DND-41 (cell line): ENCODE measurements at regions not wholly inside any gene's neighbourhood (a gene's known extent, or its start where the extent isn't known, plus 50 kb on each side); places are given as distances from the start of the nearest gene placed in this dataset.

Experiments used
- ATAC-seq: fragments of 200-7000 bp; cut with Tn5 transposase; 3 replicates; pipeline ENCODE4 v1.9.1; 2021; ENCODE audit warnings: low read depth; ENCODE audit not compliant: insufficient read depth
- DNase-seq: peaks from one replicate; pipeline ENCODE4 v3.0.0-alpha.2; 2020
- H2AFZ ChIP-seq: 2 replicates; pipeline ENCODE4 v1.6.0; 2012; ENCODE audit warnings: low read depth, low read length
- H3K27ac ChIP-seq: 2 replicates; pipeline ENCODE4 v1.5.1; 2012; ENCODE audit warnings: low read length, inconsistent platforms
- H3K27me3 ChIP-seq: fragments of 200-600 bp; sonication (generic); 2 replicates; pipeline ENCODE4 v1.6.0; 2012; ENCODE audit warnings: low read length, mild to moderate bottlenecking, inconsistent platforms; ENCODE audit not compliant: insufficient read depth, poor library complexity
- H3K36me3 ChIP-seq: 2 replicates; pipeline ENCODE4 v1.5.1; 2012; ENCODE audit warnings: low read length, inconsistent platforms; ENCODE audit not compliant: insufficient read depth
- H3K4me1 ChIP-seq: 2 replicates; pipeline ENCODE4 v1.5.1; 2012; ENCODE audit warnings: mild to moderate bottlenecking, low read length; ENCODE audit not compliant: insufficient read depth
- H3K4me2 ChIP-seq: 2 replicates; pipeline ENCODE4 v1.6.0; 2012; ENCODE audit warnings: mild to moderate bottlenecking, moderate library complexity, low read length, inconsistent platforms; ENCODE audit not compliant: insufficient read depth
- H3K4me3 ChIP-seq, 2 experiments: fragments of 200-600 bp in 1 of 2; shearing (Covaris generic) in 1 of 2; 2 replicates each; pipeline ENCODE4 v1.5.1; 2012 to 2016; ENCODE audit warnings: inconsistent platforms in 2 of 2, low read length in 2 of 2, mild to moderate bottlenecking in 2 of 2, low read depth in 1 of 2, moderate library complexity in 1 of 2
- H3K79me2 ChIP-seq: 2 replicates; pipeline ENCODE4 v1.6.0; 2012; ENCODE audit warnings: low read length, inconsistent platforms; ENCODE audit not compliant: insufficient read depth
- H3K9ac ChIP-seq: 2 replicates; pipeline ENCODE4 v1.6.0; 2012; ENCODE audit warnings: low read depth, mild to moderate bottlenecking, inconsistent platforms, low read length, moderate library complexity
- H3K9me3 ChIP-seq: 2 replicates; pipeline ENCODE4 v1.5.1; 2012; ENCODE audit warnings: low read length, moderate library complexity, mild to moderate bottlenecking, inconsistent platforms; ENCODE audit not compliant: insufficient read depth, severe bottlenecking
- H4K20me1 ChIP-seq: 2 replicates; pipeline ENCODE4 v1.6.0; 2012; ENCODE audit warnings: low read length; ENCODE audit not compliant: insufficient read depth
- EZH2 ChIP-seq: IDR thresholded peaks from 3 replicates; pipeline ENCODE4 v1.6.1; 2012; ENCODE audit warnings: borderline replicate concordance, low read depth, mild to moderate bottlenecking, moderate library complexity, low read length, inconsistent platforms; ENCODE audit not compliant: severe bottlenecking
- TF ChIP-seq, protein P1 (sequence below): IDR thresholded peaks from 2 replicates; pipeline ENCODE4 v1.5.1; 2012; ENCODE audit warnings: borderline replicate concordance, low read length, moderate library complexity, mild to moderate bottlenecking; ENCODE audit not compliant: poor library complexity, severe bottlenecking; ENCODE audit errors: extremely low read depth

DNA sequence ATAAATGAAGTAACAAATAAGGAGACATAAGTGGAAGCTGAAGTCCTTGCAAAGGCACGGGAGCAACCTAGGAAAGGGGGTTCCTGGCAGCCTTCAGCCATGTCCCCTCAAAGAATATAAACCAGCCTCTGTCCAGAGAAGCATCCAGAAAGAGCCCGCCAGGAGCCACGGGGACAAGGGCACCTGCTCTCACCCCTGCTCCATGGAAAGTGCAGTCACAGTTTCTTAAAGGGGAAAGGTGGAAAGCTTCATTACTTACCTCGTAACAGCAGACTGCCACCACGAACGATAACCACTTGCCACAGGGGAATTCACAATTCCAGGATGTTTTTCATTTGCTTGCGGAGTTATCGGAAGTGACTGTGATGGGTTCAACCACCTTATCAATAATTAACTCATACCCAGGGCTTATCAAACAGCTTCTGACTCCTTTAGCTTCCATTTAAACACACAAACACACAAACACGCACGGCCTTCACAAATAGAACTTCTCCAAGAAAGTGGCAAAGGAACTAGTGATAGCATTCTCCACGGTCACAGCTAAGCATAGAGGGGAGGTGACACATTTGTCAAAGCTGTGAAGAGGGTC is 134.2 kb upstream of the IGF1R start:
- no peaks in the 10 kb centered on the region for H4K20me1 ChIP-seq
- ATAC-seq (no peak), DNase-seq (no peak)
- peaks cover 4% of the 10 kb centered on the region; the same call in 1 of the 2 replicates for H3K4me1 ChIP-seq
- no peaks in the 10 kb centered on the region for H3K9me3 ChIP-seq
- no peak overlapping the region for H3K9ac ChIP-seq
- H3K4me2 ChIP-seq = no peak overlapping the region
- no peaks in the 10 kb centered on the region for H3K36me3 ChIP-seq
- no peak for TF ChIP-seq EZH2
- TF ChIP-seq, protein P1, sequence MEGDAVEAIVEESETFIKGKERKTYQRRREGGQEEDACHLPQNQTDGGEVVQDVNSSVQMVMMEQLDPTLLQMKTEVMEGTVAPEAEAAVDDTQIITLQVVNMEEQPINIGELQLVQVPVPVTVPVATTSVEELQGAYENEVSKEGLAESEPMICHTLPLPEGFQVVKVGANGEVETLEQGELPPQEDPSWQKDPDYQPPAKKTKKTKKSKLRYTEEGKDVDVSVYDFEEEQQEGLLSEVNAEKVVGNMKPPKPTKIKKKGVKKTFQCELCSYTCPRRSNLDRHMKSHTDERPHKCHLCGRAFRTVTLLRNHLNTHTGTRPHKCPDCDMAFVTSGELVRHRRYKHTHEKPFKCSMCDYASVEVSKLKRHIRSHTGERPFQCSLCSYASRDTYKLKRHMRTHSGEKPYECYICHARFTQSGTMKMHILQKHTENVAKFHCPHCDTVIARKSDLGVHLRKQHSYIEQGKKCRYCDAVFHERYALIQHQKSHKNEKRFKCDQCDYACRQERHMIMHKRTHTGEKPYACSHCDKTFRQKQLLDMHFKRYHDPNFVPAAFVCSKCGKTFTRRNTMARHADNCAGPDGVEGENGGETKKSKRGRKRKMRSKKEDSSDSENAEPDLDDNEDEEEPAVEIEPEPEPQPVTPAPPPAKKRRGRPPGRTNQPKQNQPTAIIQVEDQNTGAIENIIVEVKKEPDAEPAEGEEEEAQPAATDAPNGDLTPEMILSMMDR = no peak
- H3K27me3 ChIP-seq = no peaks in the 10 kb centered on the region
- no peak overlapping the region for H2AFZ ChIP-seq
- no peak overlapping the region for H3K4me3 ChIP-seq
- H3K27ac ChIP-seq = no peak overlapping the region
- no peaks in the 10 kb centered on the region for H3K79me2 ChIP-seq

- Histone ChIP-seq H3K27ac (no peak overlapping the region), H3K79me2 (no peaks in the 10 kb centered on the region), H2AFZ (no peak overlapping the region), H4K20me1 (no peaks in the 10 kb centered on the region), H3K4me3 (no peak overlapping the region), H3K9me3 (no peaks in the 10 kb centered on the region), H3K4me1 (peaks cover 7% of the 10 kb centered on the region; the same call in 1 of the 2 replicates), H3K9ac (no peak overlapping the region), H3K4me2 (peak overlapping the region; percentile 30; the same call in 1 of the 2 replicates), H3K36me3 (no peaks in the 10 kb centered on the region), H3K27me3 (no peaks in the 10 kb centered on the region)
- ATAC-seq (peak; percentile 97), DNase-seq (peak; percentile 52)
- TF ChIP-seq EZH2 = no peak
- TF ChIP-seq, protein P1 = peak; percentile 81
Measured at GRCh38 chr15:98518823-98519561, 129.3 kb upstream of the IGF1R start.

GRCh38 chr15:98519767-98520550 is 128.4 kb upstream of the IGF1R start:
- TF ChIP-seq, protein P1 = no peak
- no peak for TF ChIP-seq EZH2
- Histone ChIP-seq H3K9ac (no peak overlapping the region), H3K36me3 (no peaks in the 10 kb centered on the region), H3K4me3 (no peak overlapping the region), H2AFZ (no peak overlapping the region), H3K79me2 (no peaks in the 10 kb centered on the region), H4K20me1 (no peaks in the 10 kb centered on the region), H3K4me1 (peaks cover 7% of the 10 kb centered on the region; the same call in 1 of the 2 replicates), H3K27ac (no peak overlapping the region), H3K4me2 (no peak overlapping the region), H3K27me3 (no peaks in the 10 kb centered on the region), H3K9me3 (no peaks in the 10 kb centered on the region)
- DNase-seq (no peak), ATAC-seq (no peak)
